GM21717 (cell line): ENCODE measurements at regions not wholly inside any gene's neighbourhood (a gene's known extent, or its start where the extent isn't known, plus 50 kb on each side); places are given as distances from the start of the nearest gene placed in this dataset.

Experiments
- ATAC-seq: cut with Tn5 transposase; IDR thresholded peaks from one replicate; pipeline ENCODE4 v1.9.1; 2021; ENCODE audit warnings: mild to moderate bottlenecking, moderate library complexity; ENCODE audit not compliant: unreplicated experiment

GRCh38 chr3:180092889-180093288 lies 56.2 kb upstream of the PEX5L start:
- ATAC-seq: no peak

GRCh38 chr3:180093535-180093934 lies 56.8 kb upstream of the PEX5L start:
- ATAC-seq: no peak

GRCh38 chr3:180097626-180098025 lies 60.9 kb upstream of the PEX5L start:
- no peak for ATAC-seq

GRCh38 chr3:180102134-180102533 lies 65.4 kb upstream of the PEX5L start:
- ATAC-seq: no peak

GRCh38 chr3:180102604-180103003 lies 65.9 kb upstream of the PEX5L start:
- ATAC-seq: no peak

GRCh38 chr3:180116203-180116602 lies 79.5 kb upstream of the PEX5L start:
- no peak for ATAC-seq

- ATAC-seq: no peak
These were observed 79.9 kb upstream of the PEX5L start for GRCh38 chr3:180116658-180117057.

GRCh38 chr3:180117381-180118163 lies 80.8 kb upstream of the PEX5L start:
- ATAC-seq: no peak

- no peak for ATAC-seq
These were observed 82.8 kb upstream of the PEX5L start for GRCh38 chr3:180119567-180119966.

- ATAC-seq: no peak
These were observed 87.2 kb upstream of the PEX5L start for GRCh38 chr3:180123928-180124327.

GRCh38 chr3:180131169-180131568 lies 94.4 kb upstream of the PEX5L start:
- ATAC-seq: no peak

GRCh38 chr3:180135101-180135500 lies 98.4 kb upstream of the PEX5L start:
- ATAC-seq: no peak

GRCh38 chr3:180138871-180139270 lies 102.1 kb upstream of the PEX5L start:
- ATAC-seq: no peak

GRCh38 chr3:180142041-180142440 lies 105.3 kb upstream of the PEX5L start:
- no peak for ATAC-seq

- no peak for ATAC-seq
These were observed 105.7 kb upstream of the PEX5L start for GRCh38 chr3:180142472-180142871.

GRCh38 chr3:180161770-180162169 lies 125.0 kb upstream of the PEX5L start:
- no peak for ATAC-seq

GRCh38 chr3:180175572-180175971 lies 138.8 kb upstream of the PEX5L start:
- ATAC-seq: no peak

GRCh38 chr3:180176059-180176458 lies 139.3 kb upstream of the PEX5L start:
- no peak for ATAC-seq

- no peak for ATAC-seq
These were observed 140.5 kb upstream of the PEX5L start for GRCh38 chr3:180177255-180177654.

GRCh38 chr3:180179562-180179961 lies 142.8 kb upstream of the PEX5L start:
- ATAC-seq: no peak

GRCh38 chr3:180180795-180181194 lies 144.1 kb upstream of the PEX5L start:
- ATAC-seq: no peak

GRCh38 chr3:180181387-180181786 lies 144.7 kb upstream of the PEX5L start:
- ATAC-seq: no peak

GRCh38 chr3:180183346-180183745 lies 146.6 kb upstream of the PEX5L start:
- ATAC-seq: no peak
